ENCODE measurements at regions not wholly inside any gene's neighbourhood (a gene's known extent, or its start where the extent isn't known, plus 50 kb on each side); places are given as distances from the start of the nearest gene placed in this dataset.

- Histone ChIP-seq H3K4me2 (ENCODE audit: extremely low read depth, insufficient read depth, low read length) (no peak overlapping the region), H2AFZ (ENCODE audit: low read length) (no peak overlapping the region), H3K9me3 (ENCODE audit: control insufficient read depth, insufficient read depth, low read depth, low read length) (no peaks in the 10 kb centered on the region), H3K4me3 (replicated peaks in 1 of 4; ENCODE audit: control extremely low read depth in 1 of 4, insufficient read depth in 1 of 4, low read depth in 3 of 4, low read length in 4 of 4) (no peak overlapping the region), H3K9ac (ENCODE audit: insufficient read depth, low read length) (no peak overlapping the region), H3K27me3 (ENCODE audit: control insufficient read depth, insufficient read depth, low read length) (no peaks in the 10 kb centered on the region), H3K79me2 (ENCODE audit: control insufficient read depth, insufficient read depth, low read length) (no peaks in the 10 kb centered on the region), H3K4me1 (ENCODE audit: control insufficient read depth, extremely low read depth, insufficient read depth, low read length) (no peaks in the 10 kb centered on the region), H4K20me1 (ENCODE audit: control insufficient read depth, extremely low read depth, insufficient read depth, low read length) (no peaks in the 10 kb centered on the region), H3K27ac (ENCODE audit: insufficient read depth, low read length) (no peak overlapping the region), H3K36me3 (ENCODE audit: control insufficient read depth, insufficient read depth, low read length) (no peaks in the 10 kb centered on the region)
- no peak for DNase-seq (ENCODE audit: low read depth in 2 of 2)
- TF ChIP-seq, protein P1, sequence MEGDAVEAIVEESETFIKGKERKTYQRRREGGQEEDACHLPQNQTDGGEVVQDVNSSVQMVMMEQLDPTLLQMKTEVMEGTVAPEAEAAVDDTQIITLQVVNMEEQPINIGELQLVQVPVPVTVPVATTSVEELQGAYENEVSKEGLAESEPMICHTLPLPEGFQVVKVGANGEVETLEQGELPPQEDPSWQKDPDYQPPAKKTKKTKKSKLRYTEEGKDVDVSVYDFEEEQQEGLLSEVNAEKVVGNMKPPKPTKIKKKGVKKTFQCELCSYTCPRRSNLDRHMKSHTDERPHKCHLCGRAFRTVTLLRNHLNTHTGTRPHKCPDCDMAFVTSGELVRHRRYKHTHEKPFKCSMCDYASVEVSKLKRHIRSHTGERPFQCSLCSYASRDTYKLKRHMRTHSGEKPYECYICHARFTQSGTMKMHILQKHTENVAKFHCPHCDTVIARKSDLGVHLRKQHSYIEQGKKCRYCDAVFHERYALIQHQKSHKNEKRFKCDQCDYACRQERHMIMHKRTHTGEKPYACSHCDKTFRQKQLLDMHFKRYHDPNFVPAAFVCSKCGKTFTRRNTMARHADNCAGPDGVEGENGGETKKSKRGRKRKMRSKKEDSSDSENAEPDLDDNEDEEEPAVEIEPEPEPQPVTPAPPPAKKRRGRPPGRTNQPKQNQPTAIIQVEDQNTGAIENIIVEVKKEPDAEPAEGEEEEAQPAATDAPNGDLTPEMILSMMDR (conservative IDR thresholded peaks at IDR 0.05 in 1 of 2, IDR thresholded peaks at IDR 0.05 in 1 of 2; ENCODE audit: low read depth in 1 of 2, low read length in 2 of 2), result no peak
- TF ChIP-seq EZH2 (IDR thresholded peaks at IDR 0.05; ENCODE audit: low read length, missing control alignments), result no peak
These were observed 149.3 kb upstream of the ETV3 start for GRCh38 chr1:157287462-157287861.

DNA sequence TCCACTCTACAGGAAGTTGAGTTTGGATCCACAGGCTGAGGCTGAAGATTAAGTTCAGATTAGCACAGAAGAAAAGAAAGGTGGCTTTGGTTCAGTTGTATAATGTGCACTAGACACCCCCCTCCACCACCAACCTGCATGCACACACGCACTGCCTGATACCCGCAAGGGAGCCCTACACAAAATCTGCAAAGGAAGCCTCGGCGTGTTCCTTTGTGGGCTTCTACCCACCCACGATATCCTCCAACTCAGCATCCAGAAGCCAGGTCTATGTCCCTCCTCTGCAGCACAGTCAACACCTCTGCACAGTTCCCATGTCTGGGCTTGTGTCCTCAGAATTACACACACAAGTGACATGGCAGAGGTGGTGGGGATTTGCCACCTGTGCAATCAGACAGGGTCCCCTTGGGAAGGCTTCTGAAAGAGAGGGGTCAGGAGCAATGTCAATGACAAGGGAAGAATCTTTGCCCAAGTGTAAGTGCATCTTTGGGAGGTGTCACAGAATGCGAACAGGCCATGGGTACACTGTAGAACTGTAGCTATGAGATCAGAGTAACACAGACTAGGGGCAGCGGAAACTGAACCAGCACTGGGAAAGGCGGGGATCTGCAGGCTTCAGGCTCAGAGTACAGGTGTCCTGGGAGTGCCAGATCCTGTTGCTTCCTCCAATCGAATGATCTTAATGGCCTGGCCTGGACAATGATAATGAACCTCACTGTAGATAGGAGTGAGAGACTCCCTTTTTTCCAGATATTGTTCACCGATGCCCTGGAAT lies 148.6 kb upstream of the ETV3 start:
- DNase-seq (ENCODE audit: low read depth in 2 of 2), result no peak
- Histone ChIP-seq H3K36me3 (ENCODE audit: control insufficient read depth, insufficient read depth, low read length) (no peaks in the 10 kb centered on the region), H4K20me1 (ENCODE audit: control insufficient read depth, extremely low read depth, insufficient read depth, low read length) (no peaks in the 10 kb centered on the region), H3K9me3 (ENCODE audit: control insufficient read depth, insufficient read depth, low read depth, low read length) (no peaks in the 10 kb centered on the region), H3K27ac (ENCODE audit: insufficient read depth, low read length) (no peak overlapping the region), H3K4me2 (ENCODE audit: extremely low read depth, insufficient read depth, low read length) (no peak overlapping the region), H3K27me3 (ENCODE audit: control insufficient read depth, insufficient read depth, low read length) (no peaks in the 10 kb centered on the region), H3K9ac (ENCODE audit: insufficient read depth, low read length) (no peak overlapping the region), H3K79me2 (ENCODE audit: control insufficient read depth, insufficient read depth, low read length) (no peaks in the 10 kb centered on the region), H2AFZ (ENCODE audit: low read length) (no peak overlapping the region), H3K4me1 (ENCODE audit: control insufficient read depth, extremely low read depth, insufficient read depth, low read length) (no peaks in the 10 kb centered on the region), H3K4me3 (replicated peaks in 1 of 4; ENCODE audit: control extremely low read depth in 1 of 4, insufficient read depth in 1 of 4, low read depth in 3 of 4, low read length in 4 of 4) (no peak overlapping the region)
- TF ChIP-seq EZH2 (IDR thresholded peaks at IDR 0.05; ENCODE audit: low read length, missing control alignments), result no peak
- TF ChIP-seq, protein P1 (conservative IDR thresholded peaks at IDR 0.05 in 1 of 2, IDR thresholded peaks at IDR 0.05 in 1 of 2; ENCODE audit: low read depth in 1 of 2, low read length in 2 of 2), result no peak

DNA sequence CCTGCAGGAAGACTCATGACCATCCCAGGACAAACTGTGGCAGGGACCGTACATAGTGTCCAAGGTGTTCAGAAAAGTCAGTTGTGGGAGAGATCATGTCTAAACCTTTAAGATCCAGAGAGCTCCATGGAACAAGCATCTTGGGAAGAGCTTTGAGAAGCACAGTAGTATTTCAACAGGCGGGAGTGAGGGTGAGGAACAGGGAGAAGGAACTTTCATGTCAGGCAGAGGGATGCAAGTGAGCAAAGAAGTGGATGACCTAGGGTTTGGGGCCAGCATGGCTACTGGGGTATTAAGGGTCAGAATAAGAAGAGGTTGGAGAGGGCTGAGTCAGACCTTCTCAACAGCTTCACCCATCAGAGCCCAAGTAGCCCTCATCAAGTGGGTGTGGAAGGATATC lies 147.9 kb upstream of the ETV3 start:
- Histone ChIP-seq H4K20me1 (ENCODE audit: control insufficient read depth, extremely low read depth, insufficient read depth, low read length) (no peaks in the 10 kb centered on the region), H3K9ac (ENCODE audit: insufficient read depth, low read length) (no peak overlapping the region), H3K4me1 (ENCODE audit: control insufficient read depth, extremely low read depth, insufficient read depth, low read length) (no peaks in the 10 kb centered on the region), H3K4me2 (ENCODE audit: extremely low read depth, insufficient read depth, low read length) (no peak overlapping the region), H3K36me3 (ENCODE audit: control insufficient read depth, insufficient read depth, low read length) (no peaks in the 10 kb centered on the region), H3K79me2 (ENCODE audit: control insufficient read depth, insufficient read depth, low read length) (no peaks in the 10 kb centered on the region), H3K9me3 (ENCODE audit: control insufficient read depth, insufficient read depth, low read depth, low read length) (no peaks in the 10 kb centered on the region), H3K27ac (ENCODE audit: insufficient read depth, low read length) (no peak overlapping the region), H2AFZ (ENCODE audit: low read length) (no peak overlapping the region), H3K4me3 (replicated peaks in 1 of 4; ENCODE audit: control extremely low read depth in 1 of 4, insufficient read depth in 1 of 4, low read depth in 3 of 4, low read length in 4 of 4) (no peak overlapping the region), H3K27me3 (ENCODE audit: control insufficient read depth, insufficient read depth, low read length) (no peaks in the 10 kb centered on the region)
- TF ChIP-seq, protein P1 (conservative IDR thresholded peaks at IDR 0.05 in 1 of 2, IDR thresholded peaks at IDR 0.05 in 1 of 2; ENCODE audit: low read depth in 1 of 2, low read length in 2 of 2), result no peak
- TF ChIP-seq EZH2 (IDR thresholded peaks at IDR 0.05; ENCODE audit: low read length, missing control alignments), result no peak
- no peak for DNase-seq (ENCODE audit: low read depth in 2 of 2)

Measured in fibroblast of lung (primary cell).